GM19467 (cell line): ENCODE measurements at regions not wholly inside any gene's neighbourhood (a gene's known extent, or its start where the extent isn't known, plus 50 kb on each side); places are given as distances from the start of the nearest gene placed in this dataset.

Experiments
- ATAC-seq: cut with Tn5 transposase; IDR thresholded peaks from one replicate; pipeline ENCODE4 v1.9.1; 2021; ENCODE audit warnings: mild to moderate bottlenecking, moderate library complexity; ENCODE audit not compliant: unreplicated experiment

GRCh38 chr4:62913065-62913464, 1496.2 kb downstream of the TECRL start:
- no peak for ATAC-seq

- ATAC-seq, result no peak
Observed at GRCh38 chr4:62912531-62912930, 1496.7 kb downstream of the TECRL start.

GRCh38 chr4:62909238-62909637, 1500.0 kb downstream of the TECRL start:
- no peak for ATAC-seq

GRCh38 chr4:62901101-62901500, 1508.1 kb downstream of the TECRL start:
- ATAC-seq, result no peak

- no peak for ATAC-seq
Observed at GRCh38 chr4:62899646-62900364, 1509.4 kb downstream of the TECRL start.

GRCh38 chr4:62898115-62898514, 1511.1 kb downstream of the TECRL start:
- ATAC-seq, result no peak

GRCh38 chr4:62896721-62897120, 1512.5 kb downstream of the TECRL start:
- no peak for ATAC-seq

GRCh38 chr4:62881901-62882300, 1527.3 kb downstream of the TECRL start:
- ATAC-seq, result no peak

GRCh38 chr4:62881210-62881609, 1528.0 kb downstream of the TECRL start:
- no peak for ATAC-seq

- ATAC-seq, result no peak
Observed at GRCh38 chr4:62872856-62873255, 1536.4 kb downstream of the TECRL start.

- no peak for ATAC-seq
Observed at GRCh38 chr4:62871078-62871477, 1538.2 kb downstream of the TECRL start.

GRCh38 chr4:62870451-62870850, 1538.8 kb downstream of the TECRL start:
- ATAC-seq, result no peak

- ATAC-seq, result no peak
Observed at GRCh38 chr4:62865261-62865660, 1544.0 kb downstream of the TECRL start.

- ATAC-seq, result no peak
Observed at GRCh38 chr4:62849696-62850095, 1559.6 kb downstream of the TECRL start.

GRCh38 chr4:62835631-62836030, 1573.6 kb downstream of the TECRL start:
- ATAC-seq, result no peak

- no peak for ATAC-seq
Observed at GRCh38 chr4:62822306-62822705, 1586.9 kb downstream of the TECRL start.

GRCh38 chr4:62816566-62816965, 1592.7 kb downstream of the TECRL start:
- no peak for ATAC-seq

- no peak for ATAC-seq
Observed at GRCh38 chr4:62814510-62815047, 1594.7 kb downstream of the TECRL start.

- ATAC-seq, result no peak
Observed at GRCh38 chr4:62806816-62807215, 1602.4 kb downstream of the TECRL start.

GRCh38 chr4:62804075-62804474, 1603.9 kb downstream of the ADGRL3 start:
- no peak for ATAC-seq

- no peak for ATAC-seq
Observed at GRCh38 chr4:62797221-62797620, 1597.1 kb downstream of the ADGRL3 start.

GRCh38 chr4:62791386-62791785, 1591.3 kb downstream of the ADGRL3 start:
- no peak for ATAC-seq
